GDM1 (cell line): ENCODE measurements at regions not wholly inside any gene's neighbourhood (a gene's known extent, or its start where the extent isn't known, plus 50 kb on each side); places are given as distances from the start of the nearest gene placed in this dataset.

Source experiments
- DNase-seq: peaks from one replicate; lab custom pipeline; 2025; lab: John Stamatoyannopoulos, UW

- no peak for DNase-seq
Measured at GRCh38 chr7:118080947-118081346, 103.0 kb upstream of the LSM8 start.

DNA sequence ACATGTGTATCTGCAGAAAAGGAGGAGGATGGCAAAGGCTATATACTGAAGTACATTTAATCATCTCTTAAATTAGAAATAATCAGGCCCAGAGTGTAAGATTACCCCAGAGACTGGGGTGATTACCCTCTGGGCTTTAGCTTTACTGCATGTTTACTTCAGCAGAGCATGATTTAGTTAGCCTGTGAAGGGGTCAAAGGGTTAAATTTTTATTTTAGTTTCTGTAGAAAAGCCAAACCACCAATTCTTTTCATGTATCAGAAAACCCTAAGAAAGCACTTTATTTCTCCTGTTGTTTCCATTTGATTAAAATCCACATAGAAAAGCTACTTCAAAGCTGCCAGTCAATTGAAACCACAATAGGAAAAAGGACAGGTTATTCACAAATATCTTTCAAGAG, 101.5 kb upstream of the LSM8 start:
- no peak for DNase-seq

- DNase-seq = no peak
Measured at GRCh38 chr7:118085000-118085399, 99.0 kb upstream of the LSM8 start.

GRCh38 chr7:118087126-118087525, 96.8 kb upstream of the LSM8 start:
- DNase-seq = no peak

DNA sequence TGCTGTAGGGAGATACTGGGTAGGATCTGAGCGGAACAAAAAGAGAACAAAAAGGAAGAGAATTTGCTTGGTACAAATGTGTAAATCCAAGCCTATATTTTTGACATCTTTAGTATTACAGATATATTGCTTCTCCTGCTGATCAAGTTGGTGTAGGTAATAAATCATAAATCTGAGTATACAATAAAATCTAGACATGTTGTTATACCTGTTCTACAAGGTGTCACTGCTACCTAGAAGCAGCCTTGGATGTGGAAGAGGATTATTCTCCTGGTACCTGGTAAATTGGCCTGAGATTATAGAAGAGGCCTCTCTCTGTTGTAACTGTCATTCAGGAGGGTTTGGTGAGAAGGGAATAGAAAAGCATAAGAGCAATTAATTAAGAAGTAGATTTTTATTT, 89.9 kb upstream of the LSM8 start:
- no peak for DNase-seq

DNA sequence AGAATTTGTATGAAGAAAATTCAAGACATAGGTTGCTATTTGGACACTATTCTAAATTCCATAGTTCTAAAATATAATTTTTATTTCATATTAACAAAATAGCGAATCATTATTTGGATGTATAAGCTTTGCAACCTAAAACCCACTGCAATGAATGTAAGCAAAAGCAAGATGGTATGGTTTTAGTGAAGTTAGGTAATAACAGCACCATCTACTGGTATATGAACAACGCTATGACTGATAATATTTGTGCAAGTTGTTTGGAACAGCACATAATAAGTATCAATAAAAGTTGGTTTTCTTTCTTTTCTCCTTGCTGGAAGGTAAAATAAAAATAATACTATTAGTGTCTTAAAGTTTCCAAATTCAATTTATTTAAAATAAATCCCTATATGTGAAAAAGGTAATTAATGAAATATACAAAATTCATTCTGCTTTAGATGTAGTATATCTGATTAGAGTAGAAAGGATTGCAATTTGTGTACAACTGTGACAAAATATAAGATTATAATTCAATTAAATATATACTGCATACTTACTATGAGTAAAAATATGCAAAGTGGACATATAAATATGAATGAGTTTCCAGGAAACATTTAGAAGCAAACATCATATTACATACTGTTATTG, 79.0 kb upstream of the LSM8 start:
- DNase-seq = peak; percentile 4

DNA sequence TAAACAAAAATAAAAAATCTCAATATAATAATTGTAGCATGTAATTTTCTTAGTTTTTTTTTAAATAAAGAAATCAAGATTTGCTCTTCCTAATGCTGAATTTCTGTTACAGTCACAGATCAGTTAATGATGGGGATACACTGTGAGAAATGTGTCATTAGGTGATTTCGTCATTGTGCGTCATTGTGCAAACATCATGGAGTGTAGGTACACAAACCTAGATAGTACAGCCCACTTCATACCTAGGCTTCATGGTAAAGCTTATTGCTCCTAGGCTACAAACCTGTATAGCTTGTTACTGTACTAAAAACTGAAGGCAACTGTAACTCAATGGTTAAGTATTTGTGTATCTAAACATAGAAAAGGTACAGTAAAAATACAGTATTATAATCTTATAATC, 74.4 kb upstream of the LSM8 start:
- no peak for DNase-seq

DNA sequence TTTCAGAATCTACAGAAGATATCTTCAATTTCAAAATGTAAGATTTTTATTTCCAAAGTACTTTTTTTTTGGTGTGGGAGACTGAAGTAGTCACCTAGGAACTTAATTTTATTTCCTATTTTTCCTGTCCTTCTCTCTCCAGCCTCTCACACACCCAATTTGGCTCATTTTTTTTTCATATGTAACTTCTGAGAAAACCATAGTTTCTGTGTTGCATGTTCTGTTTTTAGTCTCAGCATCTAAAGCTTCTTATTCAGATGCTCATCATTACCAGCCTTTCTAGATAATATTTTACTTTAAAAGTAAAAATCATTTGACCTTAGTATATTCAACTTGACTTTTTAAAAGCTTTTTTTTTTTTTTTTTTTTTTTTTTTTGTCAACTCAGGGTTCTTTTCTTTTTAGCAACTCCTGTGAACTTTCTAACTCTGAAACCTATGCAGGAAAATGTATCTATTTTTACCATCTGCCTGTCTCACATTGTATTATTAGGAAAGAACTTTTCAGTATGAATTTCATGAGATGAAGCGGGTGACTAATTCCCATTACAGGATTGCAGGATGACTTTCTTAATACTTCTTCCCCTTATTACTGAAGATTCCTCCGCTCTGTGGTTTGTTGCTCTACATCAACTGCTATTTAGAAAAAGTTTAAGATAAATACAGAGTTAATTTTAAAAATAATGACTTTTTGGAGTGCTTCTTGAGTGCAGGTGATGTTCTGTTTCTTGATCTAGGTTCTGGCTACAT, 73.6 kb upstream of the LSM8 start:
- DNase-seq = no peak

DNA sequence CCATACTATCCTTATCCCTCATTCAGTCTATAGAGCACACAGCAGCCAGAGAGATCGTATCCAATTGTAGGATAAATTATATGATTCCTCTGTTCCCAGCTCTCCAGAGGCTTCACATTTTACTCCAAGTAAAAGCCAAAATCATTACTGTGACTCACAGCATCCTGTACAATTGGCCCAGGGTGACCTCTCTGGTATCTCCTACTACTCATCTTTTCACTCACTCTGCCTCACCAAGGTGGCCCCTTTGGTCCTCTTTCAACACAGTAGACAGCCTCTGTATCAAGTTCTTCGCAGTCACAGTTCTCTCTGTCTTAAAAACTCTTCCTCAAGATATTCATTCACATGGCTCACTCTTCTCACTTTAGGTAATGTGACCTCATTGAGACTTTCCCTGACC, 72.6 kb upstream of the LSM8 start:
- DNase-seq = no peak

DNA sequence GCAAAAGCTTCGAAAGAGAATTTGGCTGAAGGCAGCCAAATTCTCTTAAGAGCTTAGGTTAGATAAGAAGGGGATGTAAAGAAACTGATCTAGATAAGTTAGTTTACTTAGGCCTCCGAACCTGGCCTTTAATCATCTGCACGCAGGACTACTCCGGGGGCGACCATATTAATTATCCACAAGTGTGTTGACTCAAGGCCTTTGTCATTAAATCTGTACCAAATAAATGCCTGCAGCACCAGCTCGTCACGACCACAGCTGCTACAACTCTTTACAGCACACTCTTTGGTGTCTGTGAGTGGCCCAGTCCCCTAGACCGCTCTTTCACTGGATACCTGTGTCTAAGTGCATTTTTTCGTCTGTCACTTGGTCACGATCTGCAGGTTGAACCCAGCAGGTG, 69.8 kb upstream of the LSM8 start:
- DNase-seq = no peak

DNA sequence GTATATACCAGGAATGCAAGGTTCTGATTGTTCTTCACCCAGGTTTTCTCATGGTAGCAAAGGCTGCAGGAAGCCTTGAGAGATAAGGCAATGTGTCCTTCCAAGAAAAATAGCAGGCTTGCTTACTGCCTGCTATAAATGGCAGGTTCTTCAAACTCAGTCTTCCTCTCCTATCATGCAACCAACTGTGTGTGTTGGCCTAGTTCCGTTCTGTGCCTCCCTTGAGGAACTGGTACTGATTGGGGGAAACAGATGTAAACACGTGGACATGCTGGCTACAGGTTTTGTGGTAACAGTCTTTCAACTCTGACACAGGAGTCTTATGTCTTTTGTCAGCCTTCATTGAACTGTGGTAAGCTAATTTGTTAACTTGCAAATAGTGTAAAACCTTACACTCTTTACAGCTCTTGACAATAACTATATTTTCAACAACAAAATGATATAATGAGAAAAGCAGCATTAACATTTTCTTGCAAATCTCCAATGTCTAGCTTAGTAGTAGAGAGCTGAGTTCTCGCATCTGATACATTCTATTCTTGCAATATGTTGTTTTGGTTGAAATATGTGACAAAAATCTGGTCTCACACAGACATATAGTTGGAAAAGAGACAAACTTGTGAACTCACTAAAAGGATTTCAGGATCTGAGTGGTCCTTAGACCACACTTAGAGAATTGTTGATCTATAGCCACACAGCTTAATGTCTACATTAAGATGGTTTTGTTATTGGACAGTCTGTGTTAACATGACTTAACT, 54.7 kb upstream of the LSM8 start:
- peak; percentile 89 for DNase-seq

DNA sequence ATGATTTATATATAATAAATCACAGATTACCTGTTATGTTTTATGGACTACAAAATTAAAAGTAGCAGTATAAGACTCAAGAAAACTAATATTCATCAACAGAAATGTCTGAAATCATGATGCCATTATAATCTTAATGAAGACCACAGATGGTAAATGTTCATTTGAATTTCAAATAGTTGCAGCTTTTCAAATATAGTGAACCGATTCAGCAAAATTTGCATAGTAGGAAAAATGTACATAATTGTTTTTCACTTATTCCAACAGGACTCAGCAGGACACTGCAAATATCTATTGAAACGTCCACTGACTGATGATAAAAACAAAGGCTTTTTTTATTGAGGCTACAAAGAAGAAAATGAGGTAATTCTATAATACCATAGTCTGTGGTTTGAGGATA, 51.2 kb upstream of the LSM8 start:
- DNase-seq = no peak
